Esophagus squamous epithelium (tissue), 5 donors: ENCODE measurements at regions not wholly inside any gene's neighbourhood (a gene's known extent, or its start where the extent isn't known, plus 50 kb on each side); places are given as distances from the start of the nearest gene placed in this dataset.
"Not testable (repeated sequence)": the region's sequence is repeated elsewhere in the genome, so short reads cannot be mapped to it uniquely, and the experiment has no call there.

ENCODE experiments used
- DNase-seq: peaks from one replicate; lab custom pipeline; 2025; lab: John Stamatoyannopoulos, UW
- H3K27ac ChIP-seq, 4 donors: fragments of 200-600 bp; sonication (generic); one replicate each; pipeline ENCODE4 v1.5.1; 2016 to 2019; ENCODE audit warnings: mild to moderate bottlenecking in 1 of 4
- H3K27me3 ChIP-seq, 4 donors: fragments of 200-600 bp; sonication (generic); 1 replicate in 3 of 4; 2 replicates in 1 of 4; pipeline versions ENCODE4 v1.5.1 to v1.6.0; 2017 to 2021; ENCODE audit warnings: antibody characterized with exemption in 1 of 4
- H3K36me3 ChIP-seq, 3 donors: fragments of 200-600 bp; sonication (generic); one replicate each; pipeline ENCODE4 v1.5.1; 2016 to 2019
- H3K4me1 ChIP-seq, 3 donors: fragments of 200-600 bp; sonication (generic); one replicate each; pipeline ENCODE4 v1.5.1; 2017 to 2019
- H3K4me3 ChIP-seq, 4 donors: fragments of 200-600 bp; sonication (generic); 1 replicate in 3 of 4; 2 replicates in 1 of 4; pipeline ENCODE4 v1.5.1; 2016 to 2019; ENCODE audit warnings: mild to moderate bottlenecking in 2 of 4, moderate library complexity in 1 of 4
- H3K9me3 ChIP-seq, 3 donors: fragments of 200-600 bp; sonication (generic); one replicate each; pipeline ENCODE4 v1.5.1; 2016 to 2019
- POLR2A ChIP-seq, 4 donors: fragments of 450-650 bp; IDR thresholded peaks; one replicate each; pipeline ENCODE4 v1.6.1; 2017; ENCODE audit warnings: antibody characterized with exemption in 4 of 4, mild to moderate bottlenecking in 4 of 4, moderate library complexity in 3 of 4
- WGBS, 2 donors: methylation state at CpG; one replicate each; pipeline ENCODE4 v1.1.5; 2018; 5-methylcytosine and 5-hydroxymethylcytosine counted together
- intact Hi-C: fragments of 100-400 bp; cut with DNase I; formaldehyde crosslinking; loops from one replicate; pipeline ENCODE4 v1.15.0; 2022
- TF ChIP-seq, protein P1 (sequence below), 6 experiments: fragments of 450-650 bp in 4 of 6; fragments of 200-600 bp in 2 of 6; sonication (generic) in 2 of 6; IDR thresholded peaks; one replicate each; pipeline ENCODE4 v1.5.1; 2016 to 2019; ENCODE audit warnings: antibody characterized with exemption in 6 of 6, mild to moderate bottlenecking in 4 of 6, moderate library complexity in 4 of 6
- donor health status: DM: yes; HTN: yes; CAD: no.

- Histone ChIP-seq H3K9me3 (no peaks in the 10 kb centered on the region), H3K4me3 (no peak overlapping the region), H3K4me1 (no peaks in the 10 kb centered on the region), H3K36me3 (no peaks in the 10 kb centered on the region), H3K27me3 (no peaks in the 10 kb centered on the region), H3K27ac (no peak overlapping the region)
- 78 to 80% methylated on average over 5 of the region's 5 CpGs for WGBS, 2 donors
- intact Hi-C loops: no loop called here
- DNase-seq: no peak
- TF ChIP-seq, protein P1, sequence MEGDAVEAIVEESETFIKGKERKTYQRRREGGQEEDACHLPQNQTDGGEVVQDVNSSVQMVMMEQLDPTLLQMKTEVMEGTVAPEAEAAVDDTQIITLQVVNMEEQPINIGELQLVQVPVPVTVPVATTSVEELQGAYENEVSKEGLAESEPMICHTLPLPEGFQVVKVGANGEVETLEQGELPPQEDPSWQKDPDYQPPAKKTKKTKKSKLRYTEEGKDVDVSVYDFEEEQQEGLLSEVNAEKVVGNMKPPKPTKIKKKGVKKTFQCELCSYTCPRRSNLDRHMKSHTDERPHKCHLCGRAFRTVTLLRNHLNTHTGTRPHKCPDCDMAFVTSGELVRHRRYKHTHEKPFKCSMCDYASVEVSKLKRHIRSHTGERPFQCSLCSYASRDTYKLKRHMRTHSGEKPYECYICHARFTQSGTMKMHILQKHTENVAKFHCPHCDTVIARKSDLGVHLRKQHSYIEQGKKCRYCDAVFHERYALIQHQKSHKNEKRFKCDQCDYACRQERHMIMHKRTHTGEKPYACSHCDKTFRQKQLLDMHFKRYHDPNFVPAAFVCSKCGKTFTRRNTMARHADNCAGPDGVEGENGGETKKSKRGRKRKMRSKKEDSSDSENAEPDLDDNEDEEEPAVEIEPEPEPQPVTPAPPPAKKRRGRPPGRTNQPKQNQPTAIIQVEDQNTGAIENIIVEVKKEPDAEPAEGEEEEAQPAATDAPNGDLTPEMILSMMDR (IDR thresholded peaks at IDR 0.05): no peak
- TF ChIP-seq POLR2A (IDR thresholded peaks at IDR 0.05): no peak
These were observed 118.4 kb upstream of the RMP24 start for GRCh38 chr18:35854095-35854494.

DNA sequence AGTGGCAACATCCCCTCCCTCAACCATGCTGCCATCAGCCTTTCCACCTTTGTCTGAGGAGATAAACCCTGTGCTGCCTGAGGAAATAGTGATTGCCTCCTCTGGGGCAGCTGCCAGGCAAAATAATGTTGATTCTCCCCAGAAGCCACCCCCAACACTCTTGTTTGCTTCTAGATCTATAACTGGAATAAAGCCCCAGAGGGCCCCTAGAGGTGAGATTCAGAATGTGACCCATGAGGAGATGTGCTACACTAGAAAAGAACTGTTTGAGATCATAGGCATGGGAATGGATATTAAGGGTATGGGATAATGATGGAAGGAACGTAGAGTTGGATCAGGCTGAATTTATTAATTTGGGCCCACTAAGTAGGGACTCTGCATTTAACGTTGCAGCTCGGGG lies 116.3 kb upstream of the RMP24 start:
- Histone ChIP-seq H3K27me3 (no peaks in the 10 kb centered on the region), H3K4me1 (no peaks in the 10 kb centered on the region), H3K36me3 (no peaks in the 10 kb centered on the region), H3K4me3 (no peak overlapping the region), H3K27ac (no peak overlapping the region), H3K9me3 (no peaks in the 10 kb centered on the region)
- intact Hi-C loops: no loop called here
- TF ChIP-seq, protein P1 (IDR thresholded peaks at IDR 0.05): no peak
- no peak for TF ChIP-seq POLR2A (IDR thresholded peaks at IDR 0.05)
- WGBS, 2 donors: 94 to 96% methylated on average over 3 of the region's 3 CpGs
- DNase-seq: no peak

- H3K4me1 ChIP-seq, H3K27ac ChIP-seq, H3K9me3 ChIP-seq, intact Hi-C loops, DNase-seq, H3K4me3 ChIP-seq, H3K27me3 ChIP-seq, H3K36me3 ChIP-seq: not testable (repeated sequence)
- WGBS, 2 donors: 0 to 55% methylated on average over 1 of the region's 1 CpG
These were observed 115.8 kb upstream of the RMP24 start for GRCh38 chr18:35856721-35857120.

- DNase-seq, H3K9me3 ChIP-seq, H3K4me1 ChIP-seq, H3K27me3 ChIP-seq, H3K27ac ChIP-seq, H3K4me3 ChIP-seq, H3K36me3 ChIP-seq, intact Hi-C loops: not testable (repeated sequence)
These were observed 114.9 kb upstream of the RMP24 start for GRCh38 chr18:35857581-35857980.

GRCh38 chr18:35861367-35862118 lies 110.9 kb upstream of the RMP24 start:
- intact Hi-C loops: no loop called here
- WGBS, 2 donors: 25 to 32% methylated on average over 5 of the region's 5 CpGs
- H3K27me3 ChIP-seq: no peaks in the 10 kb centered on the region
- H3K9me3 ChIP-seq: no peaks in the 10 kb centered on the region
- no peak overlapping the region for H3K27ac ChIP-seq
- TF ChIP-seq, protein P1 (IDR thresholded peaks at IDR 0.05): no peak
- no peak for TF ChIP-seq POLR2A (IDR thresholded peaks at IDR 0.05)
- H3K4me3 ChIP-seq: no peak overlapping the region
- peaks cover 0 to 6% (median 2%) of the 10 kb centered on the region in 3 donors for H3K4me1 ChIP-seq
- H3K36me3 ChIP-seq: no peaks in the 10 kb centered on the region
- no peak for DNase-seq

DNA sequence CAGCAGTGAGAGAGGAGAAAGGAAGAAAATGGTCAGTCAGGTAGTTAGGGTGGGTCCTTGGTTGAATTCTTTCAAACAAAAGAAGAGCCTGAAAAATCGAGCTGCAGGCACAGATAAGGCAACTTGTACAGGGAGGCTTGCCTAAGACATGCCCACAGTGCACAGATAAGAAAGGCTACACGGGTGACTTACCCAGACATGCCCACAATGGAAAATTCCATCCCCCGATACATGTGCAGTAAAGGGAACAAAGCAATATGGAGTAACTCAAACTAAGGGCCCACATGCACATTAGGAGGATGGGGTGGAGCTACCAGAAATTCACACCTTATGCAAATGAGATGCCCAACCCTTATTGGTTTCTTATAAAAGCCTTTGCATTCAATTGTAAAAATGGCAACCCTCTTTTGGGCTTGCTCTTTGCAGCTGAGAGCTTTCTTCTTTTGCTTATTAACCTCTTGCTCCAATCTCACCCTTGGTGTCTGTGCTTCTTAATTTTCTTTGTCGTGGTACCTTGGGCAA lies 110.3 kb upstream of the RMP24 start:
- 40 to 42% methylated on average over 4 of the region's 4 CpGs for WGBS, 2 donors
- intact Hi-C loops: no loop called here
- Histone ChIP-seq H3K36me3 (no peaks in the 10 kb centered on the region), H3K27ac (no peak overlapping the region), H3K4me1 (peaks cover 0 to 6% (median 2%) of the 10 kb centered on the region in 3 donors), H3K27me3 (no peaks in the 10 kb centered on the region), H3K9me3 (no peaks in the 10 kb centered on the region), H3K4me3 (no peak overlapping the region)
- no peak for TF ChIP-seq POLR2A (IDR thresholded peaks at IDR 0.05)
- TF ChIP-seq, protein P1 (IDR thresholded peaks at IDR 0.05): no peak
- no peak for DNase-seq
